GM18498 (cell line): ENCODE measurements at regions not wholly inside any gene's neighbourhood (a gene's known extent, or its start where the extent isn't known, plus 50 kb on each side); places are given as distances from the start of the nearest gene placed in this dataset.
"Not testable (repeated sequence)": the region's sequence is repeated elsewhere in the genome, so short reads cannot be mapped to it uniquely, and the experiment has no call there.

Experiments
- ATAC-seq: cut with Tn5 transposase; IDR thresholded peaks from one replicate; pipeline ENCODE4 v1.9.1; 2021; ENCODE audit warnings: mild to moderate bottlenecking, moderate library complexity; ENCODE audit not compliant: unreplicated experiment

GRCh38 chr2:154580767-154581166, 117.7 kb upstream of the KCNJ3 start:
- ATAC-seq, result no peak

- ATAC-seq, result not testable (repeated sequence)
These were observed 115.8 kb upstream of the KCNJ3 start for GRCh38 chr2:154582694-154583093.

GRCh38 chr2:154583274-154583673, 115.2 kb upstream of the KCNJ3 start:
- not testable (repeated sequence) for ATAC-seq

- ATAC-seq, result no peak
These were observed 110.8 kb upstream of the KCNJ3 start for GRCh38 chr2:154587739-154588138.

GRCh38 chr2:154588838-154589237, 109.7 kb upstream of the KCNJ3 start:
- no peak for ATAC-seq

- ATAC-seq, result no peak
These were observed 109.0 kb upstream of the KCNJ3 start for GRCh38 chr2:154589514-154589913.

GRCh38 chr2:154591294-154591820, 107.1 kb upstream of the KCNJ3 start:
- no peak for ATAC-seq

GRCh38 chr2:154599189-154599588, 99.3 kb upstream of the KCNJ3 start:
- ATAC-seq, result no peak

- ATAC-seq, result no peak
These were observed 97.5 kb upstream of the KCNJ3 start for GRCh38 chr2:154600927-154601494.

GRCh38 chr2:154603682-154604081, 94.8 kb upstream of the KCNJ3 start:
- no peak for ATAC-seq

GRCh38 chr2:154608438-154608837, 90.1 kb upstream of the KCNJ3 start:
- no peak for ATAC-seq

- no peak for ATAC-seq
These were observed 83.6 kb upstream of the KCNJ3 start for GRCh38 chr2:154614906-154615305.

GRCh38 chr2:154616659-154617058, 81.8 kb upstream of the KCNJ3 start:
- no peak for ATAC-seq

- no peak for ATAC-seq
These were observed 78.0 kb upstream of the KCNJ3 start for GRCh38 chr2:154620471-154620870.

GRCh38 chr2:154623819-154624218, 74.7 kb upstream of the KCNJ3 start:
- ATAC-seq, result peak; percentile 73

- ATAC-seq, result no peak
These were observed 61.0 kb upstream of the KCNJ3 start for GRCh38 chr2:154637456-154637855.

- ATAC-seq, result no peak
These were observed 59.7 kb upstream of the KCNJ3 start for GRCh38 chr2:154638783-154639182.

GRCh38 chr2:154640000-154640399, 58.5 kb upstream of the KCNJ3 start:
- no peak for ATAC-seq
